SW480 (cell line): ENCODE measurements at regions not wholly inside any gene's neighbourhood (a gene's known extent, or its start where the extent isn't known, plus 50 kb on each side); places are given as distances from the start of the nearest gene placed in this dataset.

Source experiments
- DNase-seq: peaks from one replicate; pipeline ENCODE4 v3.0.0-alpha.2; 2016; ENCODE audit warnings: low spot score

GRCh38 chr11:18878211-18878610 lies 61.0 kb downstream of the MRGPRX1 start:
- DNase-seq: no peak

GRCh38 chr11:18865951-18866350 lies 73.3 kb downstream of the MRGPRX1 start:
- DNase-seq: no peak

DNA sequence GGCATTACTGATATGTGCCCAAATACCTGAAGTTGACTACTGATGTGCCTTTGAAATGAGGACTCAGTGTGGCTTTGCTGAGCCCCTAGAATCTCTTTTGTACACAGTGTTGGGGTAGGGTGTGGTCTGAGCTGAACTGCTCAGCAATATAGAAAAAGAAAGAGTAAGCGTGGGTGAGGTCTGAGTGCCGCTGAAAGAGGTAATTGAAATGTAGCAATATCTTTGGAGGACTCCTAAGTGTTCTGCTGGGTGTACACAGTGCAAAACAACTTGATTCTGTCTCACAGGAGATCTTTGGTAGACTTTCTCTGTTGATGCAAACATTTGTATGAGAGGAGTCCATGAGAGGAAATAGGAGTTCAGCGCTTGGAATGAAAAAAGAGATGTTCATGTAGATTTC lies 73.7 kb upstream of the PTPN5 start:
- DNase-seq: no peak

DNA sequence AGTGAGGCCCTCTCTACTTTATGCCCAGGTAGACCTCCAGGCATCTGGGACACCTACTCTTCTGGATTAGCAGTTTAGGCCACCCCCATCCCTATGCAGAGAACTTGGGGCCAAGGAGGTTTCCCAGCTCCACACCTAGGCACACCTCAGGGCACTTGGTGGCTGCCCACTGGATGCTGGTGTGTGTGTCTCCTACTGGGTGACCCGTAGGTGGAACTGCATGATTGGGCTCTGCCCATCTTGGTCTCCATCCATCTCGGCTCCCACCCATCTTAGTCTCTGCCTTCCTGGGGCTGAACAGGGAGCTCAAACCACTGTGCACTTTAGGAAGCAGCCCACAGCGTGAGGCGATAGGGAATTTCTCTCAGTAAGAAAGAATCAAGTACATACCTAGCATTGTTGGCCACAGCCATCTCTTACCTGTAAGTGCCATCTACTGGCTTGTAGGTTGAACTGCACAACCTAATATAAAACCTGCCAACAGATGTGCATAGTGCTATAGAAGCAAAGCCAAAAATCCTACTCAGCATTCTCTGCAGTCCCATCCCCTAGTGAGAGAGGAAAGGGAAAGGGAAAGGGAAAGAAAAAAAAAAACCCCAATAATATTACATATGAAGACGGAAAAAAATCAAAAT lies 61.6 kb upstream of the PTPN5 start:
- DNase-seq: peak; percentile 79

DNA sequence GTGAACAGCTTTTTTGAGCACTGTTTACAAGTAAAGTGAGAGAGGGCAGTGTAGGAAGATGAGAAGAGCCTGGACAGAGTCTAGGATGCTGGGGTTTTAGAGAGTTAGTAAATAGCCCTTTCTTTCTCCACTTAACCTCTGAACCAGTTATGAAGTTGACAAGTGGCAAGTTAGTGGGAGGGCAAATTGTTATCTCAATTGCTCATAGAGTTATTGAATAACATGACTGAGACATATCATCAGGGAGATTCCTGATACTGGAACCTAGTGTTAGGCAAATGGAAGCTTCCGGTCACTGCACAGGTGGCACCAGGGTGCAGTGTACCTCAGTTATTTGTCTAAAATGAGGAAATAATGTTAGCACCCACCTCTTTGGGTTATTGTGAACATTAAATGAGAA lies 57.8 kb upstream of the PTPN5 start:
- no peak for DNase-seq

DNA sequence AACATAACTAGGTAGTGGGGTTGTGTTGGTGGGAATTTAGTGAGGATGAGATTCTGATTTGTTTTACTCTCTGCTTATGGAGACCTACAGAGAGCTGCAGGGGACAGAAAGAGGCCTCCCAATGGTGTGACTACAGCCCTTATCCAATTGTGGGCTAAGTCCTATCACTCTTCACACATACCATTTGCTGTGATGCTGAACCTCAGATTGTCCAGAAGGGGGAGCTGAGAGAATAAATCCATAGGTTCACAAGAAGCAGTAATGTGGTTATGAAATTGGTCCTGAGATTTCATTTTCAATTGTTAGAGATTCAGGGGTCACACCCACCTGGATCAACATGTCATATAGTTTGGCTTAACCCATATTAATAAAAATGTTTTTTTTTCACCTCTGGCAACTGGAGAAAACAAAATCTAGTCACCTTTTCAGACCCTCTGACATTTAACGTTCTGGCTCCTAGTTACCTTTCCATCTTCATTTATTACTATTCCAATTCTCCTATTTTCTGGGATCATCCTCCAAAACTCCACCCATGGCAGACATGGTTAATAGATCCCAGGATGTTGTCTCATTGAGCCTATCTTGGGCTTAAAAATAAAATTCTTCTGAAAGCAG lies 53.3 kb upstream of the PTPN5 start:
- peak; percentile 77 for DNase-seq
